ENCODE measurements at regions not wholly inside any gene's neighbourhood (a gene's known extent, or its start where the extent isn't known, plus 50 kb on each side); places are given as distances from the start of the nearest gene placed in this dataset.

GRCh38 chr18:51397347-51397962, 200.0 kb upstream of the MEX3C start:
- DNase-seq (no peak), ATAC-seq (no peak)
- Histone ChIP-seq H3K9me3 (no peaks in the 10 kb centered on the region), H3K36me3 (replicated peaks in 1 of 2; ENCODE audit: insufficient read depth in 1 of 2, low read depth in 2 of 2) (no peaks in the 10 kb centered on the region), H3K27me3 (no peaks in the 10 kb centered on the region), H3K4me3 (no peak overlapping the region), H3K27ac (no peak overlapping the region), H3K4me1 (no peaks in the 10 kb centered on the region)
- WGBS, 2 donors: 70 to 83% methylated on average over 4 of the region's 4 CpGs
- intact Hi-C loops (cut with DNase I): no loop called here
- TF ChIP-seq CTCF (IDR thresholded peaks at IDR 0.05): no peak
- no peak for TF ChIP-seq POLR2A (IDR thresholded peaks at IDR 0.05)

GRCh38 chr18:51398104-51398503, 200.6 kb upstream of the MEX3C start:
- no peak overlapping the region for H3K27ac ChIP-seq
- intact Hi-C loops (cut with DNase I): no loop called here
- H3K9me3 ChIP-seq: no peaks in the 10 kb centered on the region
- DNase-seq: no peak
- no peak for ATAC-seq
- no peak overlapping the region for H3K4me3 ChIP-seq
- TF ChIP-seq POLR2A (IDR thresholded peaks at IDR 0.05): no peak
- TF ChIP-seq CTCF (IDR thresholded peaks at IDR 0.05): no peak
- no peaks in the 10 kb centered on the region for H3K4me1 ChIP-seq
- H3K27me3 ChIP-seq: no peaks in the 10 kb centered on the region
- no peaks in the 10 kb centered on the region for H3K36me3 ChIP-seq (replicated peaks in 1 of 2; ENCODE audit: insufficient read depth in 1 of 2, low read depth in 2 of 2)
- WGBS, 2 donors: 59 to 69% methylated on average over 1 of the region's 1 CpG

- no peak overlapping the region for H3K4me3 ChIP-seq
- no peaks in the 10 kb centered on the region for H3K27me3 ChIP-seq
- no peak overlapping the region for H3K27ac ChIP-seq
- TF ChIP-seq CTCF (IDR thresholded peaks at IDR 0.05) (no peak), POLR2A (IDR thresholded peaks at IDR 0.05) (no peak)
- no peaks in the 10 kb centered on the region for H3K36me3 ChIP-seq (replicated peaks in 1 of 2; ENCODE audit: insufficient read depth in 1 of 2, low read depth in 2 of 2)
- intact Hi-C loops (cut with DNase I): no loop called here
- no peaks in the 10 kb centered on the region for H3K9me3 ChIP-seq
- no peak for ATAC-seq
- 87 to 90% methylated on average over 11 of the region's 11 CpGs for WGBS, 2 donors
- no peak for DNase-seq
- no peaks in the 10 kb centered on the region for H3K4me1 ChIP-seq
Observed at GRCh38 chr18:51399491-51400122, 202.1 kb upstream of the MEX3C start.

GRCh38 chr18:51400721-51401120, 203.2 kb upstream of the MEX3C start:
- Histone ChIP-seq H3K27ac (no peak overlapping the region), H3K4me3 (no peak overlapping the region), H3K9me3 (no peaks in the 10 kb centered on the region), H3K27me3 (no peaks in the 10 kb centered on the region), H3K4me1 (no peaks in the 10 kb centered on the region), H3K36me3 (replicated peaks in 1 of 2; ENCODE audit: insufficient read depth in 1 of 2, low read depth in 2 of 2) (no peaks in the 10 kb centered on the region)
- TF ChIP-seq POLR2A (IDR thresholded peaks at IDR 0.05) (no peak), CTCF (IDR thresholded peaks at IDR 0.05) (no peak)
- intact Hi-C loops (cut with DNase I): no loop called here
- ATAC-seq (no peak), DNase-seq (no peak)
- 18 to 19% methylated on average over 2 of the region's 2 CpGs for WGBS, 2 donors

- no peaks in the 10 kb centered on the region for H3K4me1 ChIP-seq
- H3K36me3 ChIP-seq (replicated peaks in 1 of 2; ENCODE audit: insufficient read depth in 1 of 2, low read depth in 2 of 2): no peaks in the 10 kb centered on the region
- TF ChIP-seq POLR2A (IDR thresholded peaks at IDR 0.05) (no peak), CTCF (IDR thresholded peaks at IDR 0.05) (no peak)
- H3K27me3 ChIP-seq: no peaks in the 10 kb centered on the region
- no peak overlapping the region for H3K27ac ChIP-seq
- ATAC-seq (no peak), DNase-seq (no peak)
- H3K4me3 ChIP-seq: no peak overlapping the region
- H3K9me3 ChIP-seq: no peaks in the 10 kb centered on the region
- intact Hi-C loops (cut with DNase I): no loop called here
- 73 to 77% methylated on average over 2 of the region's 2 CpGs for WGBS, 2 donors
Observed at GRCh38 chr18:51401912-51402311, 204.4 kb upstream of the MEX3C start.

All from body of pancreas (tissue), 4 donors.